HG03432 (cell line): ENCODE measurements at regions not wholly inside any gene's neighbourhood (a gene's known extent, or its start where the extent isn't known, plus 50 kb on each side); places are given as distances from the start of the nearest gene placed in this dataset.
"Not testable (repeated sequence)": the region's sequence is repeated elsewhere in the genome, so short reads cannot be mapped to it uniquely, and the experiment has no call there.

Experiments
- ATAC-seq: cut with Tn5 transposase; IDR thresholded peaks from one replicate; pipeline ENCODE4 v1.9.1; 2021; ENCODE audit warnings: mild to moderate bottlenecking, moderate library complexity; ENCODE audit not compliant: unreplicated experiment

DNA sequence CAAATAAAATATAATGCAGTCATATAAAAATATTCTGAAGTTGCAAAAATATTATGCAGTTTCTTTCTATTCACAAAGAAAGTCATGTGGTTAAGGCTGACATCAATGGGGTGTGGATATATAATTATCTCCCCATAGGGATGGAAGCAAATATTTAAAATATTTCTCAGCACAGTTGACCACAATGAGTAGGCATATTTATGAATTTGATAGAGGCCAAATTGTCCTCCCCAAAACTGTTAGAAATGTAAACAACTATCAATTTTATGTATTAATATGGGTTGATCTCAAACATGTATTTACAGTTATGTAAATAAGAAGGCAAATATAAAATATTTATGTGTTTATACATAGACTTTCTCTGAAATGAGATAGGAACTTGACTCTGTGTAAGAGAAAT, 246.0 kb upstream of the CBLB start:
- ATAC-seq: no peak

DNA sequence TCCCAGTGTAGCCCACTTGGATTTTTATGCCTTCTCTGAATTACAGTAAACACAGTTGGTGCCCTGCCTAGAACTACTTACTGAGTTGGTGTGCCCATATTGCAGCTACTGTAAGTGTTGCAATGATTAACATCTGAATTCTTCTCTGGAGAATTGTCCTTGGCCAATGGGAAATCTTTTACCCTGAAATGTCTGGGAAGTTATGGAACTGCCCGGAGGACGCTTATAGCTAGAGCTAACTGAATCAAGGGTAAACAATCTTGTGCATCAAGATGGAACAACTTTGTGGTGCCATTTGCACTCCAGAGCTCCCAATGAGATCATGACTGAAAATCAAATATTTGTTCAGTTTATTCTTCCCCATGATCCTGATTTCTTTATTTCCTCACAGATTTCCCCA, 246.7 kb upstream of the CBLB start:
- ATAC-seq: no peak

DNA sequence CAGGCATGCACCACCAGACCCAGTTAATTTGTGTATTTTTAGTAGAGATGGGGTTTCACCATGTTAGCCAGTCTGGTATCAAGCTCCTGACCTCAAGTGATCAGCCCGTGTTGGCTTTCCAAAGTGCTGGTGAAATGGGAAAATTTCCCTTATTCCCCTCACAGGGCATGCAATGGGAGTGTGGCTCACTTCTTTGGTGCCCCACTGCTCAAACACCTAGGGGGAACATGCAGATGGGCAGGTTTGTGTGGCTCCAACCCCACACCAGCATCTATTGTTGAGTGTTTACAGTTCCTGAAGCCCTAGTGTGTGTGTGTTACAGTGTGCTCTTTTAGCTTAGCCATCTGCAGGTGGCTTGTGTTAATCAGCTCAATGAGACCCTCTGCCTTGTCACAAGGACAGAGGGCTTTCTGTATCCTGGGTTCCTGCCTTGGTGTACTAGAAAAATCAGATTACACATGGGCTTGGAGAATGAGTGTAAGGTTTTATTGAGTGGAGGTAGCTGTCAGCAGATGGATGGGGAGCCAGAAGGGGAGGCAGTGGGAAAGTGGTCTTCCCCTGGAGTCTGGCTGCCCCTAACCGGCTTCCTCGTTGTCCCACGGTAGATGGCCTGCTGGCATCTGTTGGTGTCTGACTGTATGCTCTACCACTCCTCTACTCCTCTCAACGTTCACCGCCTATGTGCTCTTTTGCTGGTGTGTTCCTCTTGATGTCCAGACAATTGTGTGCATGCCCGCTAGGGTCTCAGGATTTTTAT, 248.1 kb upstream of the CBLB start:
- no peak for ATAC-seq

DNA sequence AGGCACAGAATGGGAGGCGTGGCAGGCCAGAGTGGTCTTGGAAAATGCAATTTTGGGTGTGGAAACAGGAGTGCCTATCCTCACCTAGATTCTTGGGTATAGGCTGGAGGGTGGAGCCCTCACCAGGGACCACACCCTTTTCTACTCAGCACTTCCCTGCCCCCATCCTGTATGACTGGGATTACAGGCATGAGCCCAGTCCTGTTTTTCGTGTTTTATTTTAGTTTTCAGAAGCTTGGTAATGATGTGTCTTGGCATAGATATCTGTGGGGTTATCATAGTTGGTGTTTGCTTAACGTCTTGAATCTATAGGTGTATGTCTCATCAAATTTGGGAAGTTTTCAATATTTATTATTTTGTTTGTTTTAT, 248.7 kb upstream of the CBLB start:
- no peak for ATAC-seq

DNA sequence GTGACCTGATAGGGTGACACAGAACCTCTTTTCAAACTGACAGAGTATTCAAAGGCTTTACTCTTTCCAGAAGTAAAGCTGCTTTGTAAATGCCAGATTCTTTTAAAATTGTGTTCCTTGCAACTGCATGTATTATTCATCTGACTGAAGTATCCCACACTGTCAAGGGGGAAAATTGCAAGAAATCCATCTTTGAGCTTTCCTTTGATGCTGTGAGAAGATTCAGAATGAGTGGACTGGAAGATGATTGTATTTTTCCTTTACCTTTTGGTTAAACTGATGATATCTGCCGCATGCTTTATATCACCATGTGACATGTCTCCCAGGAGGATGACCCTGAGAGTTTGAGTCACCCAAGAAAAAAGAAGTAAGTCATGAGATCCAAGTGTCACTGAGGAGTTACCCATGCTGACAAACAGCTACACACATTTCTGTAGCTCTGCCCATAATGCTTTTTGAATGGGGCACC, 250.8 kb upstream of the CBLB start:
- no peak for ATAC-seq

DNA sequence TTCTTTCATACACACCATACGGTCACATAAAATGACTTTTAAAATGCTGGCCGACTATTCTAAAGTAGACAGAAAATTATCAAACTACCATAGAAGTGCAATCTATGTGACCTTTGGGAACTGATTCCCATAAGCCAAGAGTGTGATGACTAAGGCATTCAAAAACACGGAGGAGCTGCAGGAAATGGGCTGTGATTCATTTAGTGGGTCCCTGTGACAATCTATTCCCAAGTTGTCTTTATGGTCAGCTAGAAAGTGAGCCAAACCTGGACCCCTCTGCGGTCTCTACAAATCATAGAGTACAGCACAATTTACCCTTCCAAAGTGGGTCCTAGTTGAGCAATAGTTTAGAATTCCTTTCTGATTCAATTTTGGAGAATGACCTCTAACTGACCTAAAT, 251.5 kb upstream of the CBLB start:
- ATAC-seq: no peak

DNA sequence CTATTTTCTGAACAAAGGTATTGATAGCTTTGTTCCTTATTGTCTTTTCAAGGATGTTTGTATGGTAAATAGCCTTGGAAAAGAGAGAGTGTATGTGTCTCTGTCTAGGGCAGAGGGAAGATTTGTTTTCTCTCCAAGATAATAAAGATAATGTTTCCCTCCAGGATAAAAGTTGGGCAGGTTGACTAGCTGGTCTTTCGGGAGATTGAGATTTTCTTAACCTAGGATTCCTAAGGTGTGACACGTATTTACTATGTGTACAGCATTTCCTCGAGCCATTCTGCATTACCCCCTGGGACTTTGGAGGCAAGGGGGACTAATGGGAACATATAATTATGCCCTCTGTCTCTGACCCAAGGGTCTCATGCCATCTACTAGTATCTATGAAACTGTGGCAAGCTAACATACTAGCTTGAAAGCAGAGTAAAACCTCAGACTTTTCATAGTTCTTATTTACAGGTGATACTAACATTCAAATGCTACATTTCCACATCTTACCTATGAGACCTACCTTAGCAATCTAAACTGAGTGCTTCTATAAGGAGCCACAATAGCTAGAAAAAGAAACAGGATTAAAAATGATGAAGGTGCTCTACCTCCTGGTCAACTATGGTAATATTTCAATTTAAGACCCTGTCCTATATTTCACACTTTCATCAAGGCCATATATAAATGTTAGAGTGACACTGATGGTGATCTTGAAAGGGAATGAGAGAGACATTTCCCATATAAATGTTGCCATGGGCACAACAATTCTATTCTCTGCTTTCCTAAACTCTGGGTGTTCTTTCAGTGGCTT, 252.9 kb upstream of the CBLB start:
- ATAC-seq: no peak

DNA sequence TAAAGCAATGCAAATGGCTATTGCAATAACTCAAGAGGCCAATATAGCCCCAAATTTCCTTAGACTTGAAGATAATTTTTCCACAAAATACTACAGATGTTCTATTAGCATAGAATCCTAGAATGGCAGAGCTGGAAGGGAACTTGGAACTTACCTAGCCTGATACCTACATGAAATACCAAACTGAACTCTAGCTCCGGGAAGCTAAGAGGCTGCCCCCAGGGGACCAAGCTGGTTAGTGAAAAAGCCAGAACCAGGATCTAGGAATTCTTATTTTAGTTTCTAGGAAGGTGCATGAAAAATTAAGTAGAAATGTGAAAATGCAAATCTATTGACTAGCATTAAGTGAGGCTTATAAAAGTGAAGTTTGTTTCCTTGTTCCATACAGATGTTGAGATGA, 256.0 kb upstream of the CBLB start:
- ATAC-seq: no peak

DNA sequence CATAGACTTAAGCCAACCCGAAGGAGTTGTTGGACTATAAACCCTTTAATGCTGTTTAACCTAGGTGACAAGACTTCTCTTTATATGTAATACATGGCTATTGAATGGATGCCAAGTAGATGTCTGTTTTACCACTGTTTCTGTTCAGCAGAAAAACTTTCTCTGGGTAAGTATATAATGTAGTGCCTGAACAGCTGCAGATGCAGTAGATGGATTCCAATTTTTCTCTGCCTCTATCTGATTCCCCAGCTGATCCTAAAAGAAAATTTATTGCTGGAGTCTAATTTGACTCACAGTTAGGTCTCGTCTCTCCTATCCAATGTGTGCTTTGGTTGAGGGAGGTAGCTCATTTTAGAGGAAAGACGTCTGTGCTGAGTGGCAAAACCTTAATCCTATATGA, 256.5 kb upstream of the CBLB start:
- ATAC-seq: no peak

DNA sequence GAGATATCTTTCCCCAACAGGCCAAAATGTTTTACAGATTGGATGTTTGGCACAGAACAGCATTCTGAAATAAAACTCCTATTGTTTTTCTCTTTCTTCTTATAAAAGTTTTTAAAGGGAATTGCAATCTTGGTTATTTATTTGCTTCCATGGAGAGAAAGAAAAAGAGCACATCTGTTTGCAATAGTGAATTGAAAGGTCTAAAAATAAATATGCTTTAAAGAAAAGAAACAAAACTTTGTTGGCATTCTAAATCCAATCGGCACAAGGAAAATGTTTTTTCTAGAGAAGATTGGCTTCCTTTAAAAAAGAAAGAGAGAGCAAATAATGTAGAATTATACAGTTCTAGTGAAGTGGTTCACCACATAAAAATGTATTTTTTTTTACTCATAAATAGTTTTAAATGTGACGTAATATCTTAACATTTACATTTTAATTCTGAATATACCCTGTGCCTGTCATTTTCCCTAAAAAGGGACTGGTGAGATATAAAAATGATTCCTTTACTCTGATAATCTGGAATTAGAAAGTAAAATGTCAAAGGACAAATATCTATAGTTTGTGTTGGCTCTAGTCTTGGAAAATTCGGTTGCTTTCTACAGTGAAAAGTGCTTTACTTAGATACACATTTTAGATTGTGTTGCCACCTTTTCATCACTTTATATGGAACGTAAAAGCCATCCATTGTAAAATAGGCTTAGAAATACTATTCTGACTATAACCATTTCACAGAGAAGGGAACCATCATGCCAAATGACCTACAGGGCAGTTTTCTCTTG, 257.4 kb upstream of the CBLB start:
- no peak for ATAC-seq

DNA sequence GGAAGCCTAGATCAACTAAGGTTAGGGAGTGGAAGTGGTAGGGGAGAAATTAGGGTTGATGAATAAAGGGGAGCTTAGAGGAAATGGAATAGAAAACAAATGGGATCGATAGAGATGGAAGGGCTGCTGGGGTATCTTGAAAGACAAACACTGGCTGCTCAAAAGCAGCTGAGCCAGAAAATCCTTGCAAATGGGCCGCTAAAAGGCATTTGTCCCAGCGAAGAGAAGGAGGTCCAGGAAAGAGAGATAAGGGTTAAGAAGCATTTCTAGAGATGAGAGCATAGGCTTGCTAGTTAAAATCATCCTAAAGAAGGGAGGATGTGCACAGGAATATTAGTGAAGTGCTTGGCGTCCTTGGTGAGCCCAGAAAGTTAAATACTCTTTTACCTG, 258.0 kb upstream of the CBLB start:
- ATAC-seq: no peak

DNA sequence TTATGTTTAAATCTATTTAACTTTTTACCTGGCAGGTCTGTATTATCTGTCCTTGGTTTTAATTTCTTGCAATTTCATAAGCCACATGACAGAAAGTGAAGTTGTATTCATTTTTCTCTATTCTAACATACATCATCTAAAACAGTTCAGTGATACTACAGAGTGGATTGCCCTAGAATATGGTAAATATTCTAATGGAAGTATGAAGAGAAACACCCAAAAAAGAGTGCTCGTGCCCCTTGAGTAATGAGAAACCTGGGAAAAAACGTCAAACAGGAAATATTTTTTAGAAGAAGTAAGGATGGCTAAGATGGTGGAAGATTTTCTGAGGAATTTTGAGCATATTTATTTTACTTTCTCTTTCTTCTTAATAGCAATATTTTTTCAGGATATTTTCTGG, 261.1 kb upstream of the CBLB start:
- no peak for ATAC-seq

DNA sequence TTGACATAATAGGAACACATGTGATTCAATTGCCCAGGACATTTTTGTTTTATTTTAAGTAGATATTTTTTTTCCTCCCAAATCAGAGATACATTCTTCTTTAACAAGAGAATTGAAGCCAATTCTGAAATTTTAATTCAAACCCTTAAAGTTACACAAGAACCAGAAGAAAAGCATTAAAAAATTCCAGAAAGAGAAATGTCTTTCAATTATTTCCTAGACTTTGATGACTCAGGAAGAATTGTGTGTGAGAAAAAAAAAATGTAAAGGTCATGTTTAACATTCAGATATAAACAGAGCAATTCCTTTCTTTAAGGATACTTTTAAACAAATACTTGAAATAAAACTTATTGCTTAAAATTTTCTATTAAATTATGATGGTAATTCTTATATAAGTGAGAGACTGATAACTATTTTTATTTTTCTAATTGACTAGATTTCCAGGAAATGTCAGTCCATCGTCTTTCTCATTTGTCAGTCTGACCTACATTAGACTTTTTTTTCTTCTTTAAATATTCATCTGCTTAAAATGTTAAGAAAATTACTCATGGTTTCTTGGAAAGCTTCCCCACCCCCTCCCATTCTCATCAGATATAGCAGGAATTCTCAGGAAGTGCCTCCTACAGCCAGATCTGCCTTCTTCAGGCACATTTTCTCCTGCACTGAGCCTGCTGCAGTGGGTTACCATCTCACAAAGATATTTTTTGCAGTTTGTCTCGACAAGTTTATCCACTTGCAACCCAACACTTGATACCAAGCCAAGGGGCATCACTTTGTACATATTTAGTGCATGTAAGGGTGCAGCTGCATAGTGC, 261.8 kb upstream of the CBLB start:
- ATAC-seq: no peak

DNA sequence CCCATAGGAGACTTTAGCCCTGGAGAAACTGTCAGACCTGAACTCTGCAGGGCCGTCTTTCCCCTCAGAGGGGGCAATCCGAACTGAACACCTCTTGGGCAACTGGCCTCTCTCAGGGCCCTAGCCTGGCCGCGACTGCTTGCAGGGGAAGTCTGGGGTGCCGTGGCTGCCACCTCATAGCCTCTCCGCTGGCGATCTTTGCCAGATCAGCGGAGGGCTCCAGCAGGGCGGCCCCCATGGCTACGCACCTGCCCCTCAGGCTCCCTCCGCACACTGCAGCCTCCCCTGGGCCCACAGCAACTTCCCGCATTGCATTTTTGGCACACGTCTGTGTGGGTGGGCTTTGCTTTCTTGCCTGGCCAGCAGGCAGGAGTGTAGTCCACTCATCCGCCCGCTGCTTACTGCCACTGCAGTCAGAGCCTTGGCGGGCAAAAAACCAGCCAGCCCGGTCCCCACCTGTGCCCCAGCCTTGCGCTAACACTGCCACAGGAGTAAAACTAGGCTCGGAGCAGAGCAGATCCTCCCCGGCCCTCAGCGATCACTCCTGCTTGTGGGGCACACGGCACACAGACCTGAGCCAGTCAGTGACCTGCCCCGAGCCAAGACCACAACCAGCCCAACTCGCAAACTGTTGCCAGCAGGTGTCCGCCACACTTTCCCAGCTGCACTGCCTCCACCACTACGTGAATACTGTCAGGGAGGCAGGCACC, 266.8 kb upstream of the CBLB start:
- no peak for ATAC-seq

DNA sequence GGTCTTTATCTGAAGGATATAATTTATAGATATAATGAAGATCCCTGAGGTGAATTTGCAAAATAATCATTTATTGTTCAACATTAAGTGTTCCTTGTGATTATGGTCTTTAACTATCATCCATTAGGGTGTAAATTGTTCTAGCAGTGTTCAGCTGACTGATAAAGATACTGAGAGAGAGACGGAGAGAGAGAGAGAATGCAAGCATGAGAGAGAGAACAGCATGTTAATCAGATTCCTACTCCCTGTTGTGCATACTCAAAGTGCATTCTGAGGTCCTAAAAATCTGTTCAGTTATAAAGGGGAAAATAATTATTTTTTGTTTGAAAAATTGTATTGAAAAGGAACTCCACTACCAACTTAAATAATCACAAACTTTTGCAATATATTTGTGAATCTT, 271.0 kb upstream of the CBLB start:
- ATAC-seq: no peak

DNA sequence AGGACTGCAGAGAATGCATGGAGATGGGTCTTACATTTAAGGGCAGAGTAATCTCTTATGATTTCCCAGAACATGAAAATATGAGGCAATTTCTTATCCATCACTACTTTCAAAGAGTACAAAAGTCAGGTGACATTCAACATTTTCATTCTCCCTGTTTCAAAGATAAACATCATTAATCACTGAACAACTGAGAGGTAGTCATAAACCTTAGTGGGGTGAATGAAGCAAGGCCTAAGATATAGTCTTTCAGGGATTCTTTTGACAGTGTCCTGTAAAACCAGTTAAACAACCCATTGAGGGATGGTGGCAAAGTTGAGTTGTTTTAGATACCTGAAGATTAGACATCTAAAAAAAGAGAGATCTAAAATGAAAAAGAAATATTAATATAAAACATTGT, 271.6 kb upstream of the CBLB start:
- ATAC-seq: no peak

DNA sequence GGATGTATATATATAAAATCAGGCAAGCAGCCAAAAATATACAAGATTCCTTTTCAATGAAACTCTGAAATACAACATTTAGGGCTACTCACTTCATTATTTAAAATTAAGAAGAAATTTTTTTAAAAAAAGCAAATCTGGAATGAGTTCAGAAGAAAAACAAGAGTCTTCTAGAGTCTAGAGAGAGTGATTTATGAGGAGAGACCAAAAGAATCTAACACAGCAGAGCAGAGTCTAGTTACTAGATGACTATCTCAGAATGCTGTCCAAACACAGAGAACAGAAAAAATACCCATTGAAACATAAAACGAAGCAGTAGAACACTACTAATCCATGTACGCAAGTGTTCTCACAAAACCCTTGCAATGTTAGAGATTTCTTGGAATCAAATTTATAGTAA, 275.2 kb upstream of the CBLB start:
- ATAC-seq: no peak

DNA sequence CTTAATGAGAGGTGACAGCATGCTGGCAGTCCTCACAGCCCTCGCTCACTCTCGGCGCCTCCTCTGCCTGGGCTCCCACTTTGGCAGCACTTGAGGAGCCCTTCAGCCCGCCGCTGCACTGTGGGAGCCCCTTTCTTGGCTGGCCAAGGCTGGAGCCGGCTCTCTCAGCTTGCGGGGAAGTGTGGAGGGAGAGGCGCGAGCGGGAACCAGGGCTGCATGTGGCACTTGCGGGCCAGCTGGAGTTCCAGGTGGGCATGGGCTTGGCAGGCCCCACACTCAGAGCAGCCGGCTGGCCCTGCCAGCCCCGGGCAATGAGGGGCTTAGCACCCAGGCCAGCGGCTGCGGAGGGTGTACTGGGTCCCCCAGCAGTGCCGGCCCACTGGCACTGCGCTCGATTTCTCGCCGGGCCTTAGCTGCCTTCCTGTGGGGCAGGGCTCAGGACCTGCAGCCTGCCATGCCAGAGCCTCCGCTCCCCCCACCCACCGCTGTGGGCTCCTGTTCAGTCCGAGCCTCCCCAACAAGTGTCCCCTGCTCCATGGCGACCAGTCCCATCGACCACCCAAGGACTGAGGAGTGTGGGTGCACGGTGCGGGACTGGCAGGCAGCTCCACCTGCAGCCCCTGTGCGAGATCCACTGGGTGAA, 279.7 kb upstream of the CBLB start:
- not testable (repeated sequence) for ATAC-seq

DNA sequence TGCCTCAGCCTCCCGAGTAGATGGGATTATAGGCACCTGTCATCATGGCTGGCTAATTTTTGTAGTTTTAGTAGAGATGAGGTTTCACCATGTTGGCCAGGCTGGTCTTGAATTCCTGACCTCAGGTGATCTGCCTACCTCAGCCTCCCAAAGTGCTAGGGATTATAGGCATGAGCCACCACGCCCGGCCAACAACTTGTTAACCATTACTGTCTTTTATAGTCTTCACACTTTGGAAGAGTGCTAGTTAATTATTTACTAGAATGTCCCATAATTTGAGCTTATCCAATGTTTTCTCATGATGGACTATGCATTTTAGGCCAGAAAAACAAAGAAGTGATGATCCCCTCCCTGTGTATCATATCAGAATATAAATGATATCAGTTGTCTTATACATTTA, 288.6 kb upstream of the CBLB start:
- ATAC-seq: no peak

DNA sequence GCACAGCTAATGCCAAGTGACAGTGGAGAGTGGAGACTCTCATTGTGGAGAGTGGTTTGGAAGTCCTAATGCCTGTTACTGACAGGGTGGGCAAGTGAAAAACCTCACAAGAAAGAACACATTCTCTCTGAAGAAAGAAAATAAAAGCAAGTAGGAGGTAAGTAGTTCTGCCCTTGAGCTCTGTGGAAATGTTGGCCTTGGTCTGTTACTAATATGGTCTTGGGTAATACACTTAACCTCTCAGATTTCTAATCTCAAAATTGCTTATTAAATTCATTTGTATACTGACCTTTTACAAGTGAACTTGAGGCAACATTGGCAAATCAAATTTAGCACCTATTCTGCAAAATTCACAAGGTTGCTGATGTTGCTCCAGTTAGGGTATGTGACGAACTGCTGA, 291.6 kb upstream of the CBLB start:
- no peak for ATAC-seq
